H1 (cell line): ENCODE measurements at regions not wholly inside any gene's neighbourhood (a gene's known extent, or its start where the extent isn't known, plus 50 kb on each side); places are given as distances from the start of the nearest gene placed in this dataset.

Experiments
- CTCF ChIA-PET: fragments of 300-600 bp; sonication (Branson Sonifier 250); formaldehyde crosslinking; loops from one replicate; lab custom pipeline; 2021; ENCODE audit not compliant: partially characterized antibody; lab: Charles Lee
- POLR2A ChIA-PET: fragments of 300-600 bp; sonication (Branson Sonifier 250); formaldehyde crosslinking; loops from one replicate; lab custom pipeline; 2021; ENCODE audit warnings: inconsistent platforms; ENCODE audit not compliant: partially characterized antibody; lab: Charles Lee
- DNase-seq, 2 experiments: peaks; one replicate each; pipeline versions ENCODE4 v3.0.0 to v3.0.0-alpha.2; 2010 to 2022; ENCODE audit warnings: low spot score in 2 of 2, low read depth in 1 of 2, mixed read lengths in 1 of 2
- FAIRE-seq: peaks from 2 replicates; lab custom pipeline; 2011; peaks lifted over from hg19 to GRCh38; lab: Jason Lieb, UNC
- H2AFZ ChIP-seq: 2 replicates; pipeline ENCODE4 v1.8.1; 2012; ENCODE audit warnings: low read length, inconsistent platforms
- H2AK5ac ChIP-seq: 2 replicates; pipeline ENCODE4 v1.6.1; 2013; ENCODE audit warnings: low read depth, low read length
- H2BK120ac ChIP-seq: replicated peaks from 2 replicates; pipeline ENCODE3; 2013; ENCODE audit warnings: low read depth, low read length, inconsistent platforms
- H2BK12ac ChIP-seq: 2 replicates; pipeline ENCODE4 v1.6.1; 2013; ENCODE audit warnings: low read depth, low read length
- H2BK15ac ChIP-seq: 2 replicates; pipeline ENCODE4 v1.6.1; 2013; ENCODE audit warnings: low read length
- H2BK20ac ChIP-seq: 2 replicates; pipeline ENCODE4 v1.6.1; 2013; ENCODE audit warnings: low read length
- H2BK5ac ChIP-seq: 2 replicates; pipeline ENCODE4 v1.6.1; 2013; ENCODE audit warnings: low read depth, low read length
- H3K14ac ChIP-seq: 2 replicates; pipeline ENCODE4 v1.6.1; 2013; ENCODE audit warnings: inconsistent platforms; ENCODE audit not compliant: insufficient read length
- H3K18ac ChIP-seq: 2 replicates; pipeline ENCODE4 v1.6.1; 2013; ENCODE audit warnings: low read length; ENCODE audit errors: extremely low read depth
- H3K23ac ChIP-seq: 2 replicates; pipeline ENCODE4 v1.6.1; 2013; ENCODE audit warnings: inconsistent platforms; ENCODE audit not compliant: insufficient read length
- H3K23me2 ChIP-seq: 2 replicates; pipeline ENCODE4 v1.6.1; 2013; ENCODE audit warnings: low read depth, low read length
- H3K27ac ChIP-seq: 2 replicates; pipeline ENCODE4 v1.6.1; 2011; ENCODE audit warnings: low read depth, low read length, inconsistent platforms
- H3K27me3 ChIP-seq, 4 experiments: replicated peaks in 1 of 4; 1 replicate in 1 of 4; 2 replicates in 3 of 4; pipeline versions ENCODE4 v1.6.1 to v1.8.1; 2011 to 2013; ENCODE audit warnings: low read length in 3 of 4, mild to moderate bottlenecking in 3 of 4, inconsistent platforms in 2 of 4, mixed read lengths in 2 of 4, moderate library complexity in 1 of 4; ENCODE audit not compliant: control insufficient read depth in 3 of 4, insufficient read depth in 3 of 4; ENCODE audit errors: extremely low read depth in 1 of 4
- H3K36me3 ChIP-seq, 4 experiments: 2 replicates each; pipeline versions ENCODE4 v1.6.1 to v1.8.1; 2011 to 2013; ENCODE audit warnings: mild to moderate bottlenecking in 4 of 4, low read length in 3 of 4, moderate library complexity in 2 of 4, control low read depth in 1 of 4, inconsistent platforms in 1 of 4; ENCODE audit not compliant: insufficient read depth in 4 of 4, control insufficient read depth in 2 of 4
- H3K4ac ChIP-seq: replicated peaks from 2 replicates; pipeline ENCODE3; 2013; ENCODE audit warnings: low read length, low read depth, mixed read lengths, inconsistent platforms; ENCODE audit not compliant: insufficient read length
- H3K4me1 ChIP-seq, 4 experiments: replicated peaks in 1 of 4; 1 replicate in 1 of 4; 2 replicates in 3 of 4; pipeline versions ENCODE4 v1.6.1 to v1.8.1; 2011 to 2013; ENCODE audit warnings: low read length in 3 of 4, inconsistent platforms in 2 of 4, mixed read lengths in 1 of 4; ENCODE audit not compliant: insufficient read depth in 4 of 4, control insufficient read depth in 3 of 4
- H3K4me2 ChIP-seq, 2 experiments: 2 replicates each; pipeline versions ENCODE4 v1.6.1 to v1.8.1; 2011 to 2013; ENCODE audit warnings: low read depth in 2 of 2, low read length in 2 of 2, control low read depth in 1 of 2, inconsistent platforms in 1 of 2, mild to moderate bottlenecking in 1 of 2; ENCODE audit not compliant: insufficient read depth in 1 of 2
- H3K4me3 ChIP-seq, 4 experiments: fragments of 200-600, 300-600 bp in 1 of 4; sonication (generic), shearing (Covaris generic), sonication (Bioruptor Twin) in 1 of 4; 2 replicates each; pipeline versions ENCODE4 v1.5.1 to v1.8.1; 2011 to 2016; ENCODE audit warnings: low read length in 4 of 4, low read depth in 3 of 4, control low read depth in 2 of 4, inconsistent platforms in 2 of 4, mild to moderate bottlenecking in 2 of 4, mixed read lengths in 1 of 4, moderate library complexity in 1 of 4; ENCODE audit not compliant: insufficient read depth in 2 of 4; ENCODE audit errors: extremely low read depth in 1 of 4
- H3K56ac ChIP-seq: replicated peaks from 2 replicates; pipeline ENCODE3; 2013; ENCODE audit warnings: low read depth, mild to moderate bottlenecking, mixed read lengths, low read length, inconsistent platforms; ENCODE audit not compliant: insufficient read length
- H3K79me1 ChIP-seq: 2 replicates; pipeline ENCODE4 v1.6.1; 2013; ENCODE audit warnings: low read depth, low read length, control low read depth
- H3K79me2 ChIP-seq, 2 experiments: 2 replicates each; pipeline versions ENCODE4 v1.6.1 to v1.8.1; 2012 to 2013; ENCODE audit warnings: low read length in 2 of 2, mild to moderate bottlenecking in 2 of 2, inconsistent platforms in 1 of 2; ENCODE audit not compliant: insufficient read depth in 2 of 2, control insufficient read depth in 1 of 2
- H3K9ac ChIP-seq, 4 experiments: replicated peaks in 1 of 4; 1 replicate in 1 of 4; 2 replicates in 3 of 4; pipeline versions ENCODE4 v1.6.1 to v1.8.1; 2011 to 2013; ENCODE audit warnings: low read depth in 3 of 4, low read length in 3 of 4, control low read depth in 2 of 4, mild to moderate bottlenecking in 2 of 4, moderate library complexity in 2 of 4, inconsistent platforms in 1 of 4; ENCODE audit errors: extremely low read depth in 1 of 4
- H3K9me3 ChIP-seq, 2 experiments: 2 replicates each; pipeline versions ENCODE4 v1.6.1 to v1.8.1; 2012 to 2013; ENCODE audit warnings: mild to moderate bottlenecking in 2 of 2, moderate library complexity in 2 of 2, control low read depth in 1 of 2, inconsistent platforms in 1 of 2, low read depth in 1 of 2, low read length in 1 of 2, mixed read lengths in 1 of 2; ENCODE audit not compliant: insufficient read depth in 2 of 2
- H4K20me1 ChIP-seq, 2 experiments: replicated peaks in 1 of 2; 2 replicates each; pipeline versions ENCODE3 to v1.8.1; 2011 to 2013; ENCODE audit warnings: inconsistent platforms in 2 of 2, low read length in 2 of 2, mild to moderate bottlenecking in 1 of 2; ENCODE audit not compliant: insufficient read depth in 2 of 2, control insufficient read depth in 1 of 2
- H4K5ac ChIP-seq: 2 replicates; pipeline ENCODE4 v1.6.1; 2013; ENCODE audit warnings: low read length, low read depth, mixed read lengths, inconsistent platforms; ENCODE audit not compliant: insufficient read length
- H4K8ac ChIP-seq: 2 replicates; pipeline ENCODE4 v1.8.0; 2013; ENCODE audit warnings: mild to moderate bottlenecking, moderate library complexity, low read length, inconsistent platforms; ENCODE audit not compliant: insufficient read depth; ENCODE audit errors: extremely low read depth
- H4K91ac ChIP-seq: replicated peaks from 2 replicates; pipeline ENCODE3; 2013; ENCODE audit warnings: low read length, mixed read lengths, inconsistent platforms; ENCODE audit not compliant: insufficient read length
- CBX8 ChIP-seq: fragments of 300-800, 300-1000 bp; sonication (generic); IDR thresholded peaks from 2 replicates; pipeline ENCODE4 v1.7.1; 2016; ENCODE audit warnings: low read depth, low read length, borderline replicate concordance
- CTCF ChIP-seq, 3 experiments: IDR thresholded peaks; 1 replicate in 2 of 3; 2 replicates in 1 of 3; pipeline versions ENCODE4 v1.5.1 to v1.6.1; 2011; ENCODE audit warnings: low read length in 3 of 3, mild to moderate bottlenecking in 3 of 3, inconsistent platforms in 2 of 3, low read depth in 1 of 3, moderate library complexity in 1 of 3; ENCODE audit not compliant: insufficient read depth in 1 of 3; ENCODE audit errors: control extremely low read depth in 1 of 3
- POLR2A ChIP-seq, 2 experiments: IDR thresholded peaks; 1 replicate in 1 of 2; 2 replicates in 1 of 2; pipeline ENCODE4 v1.6.1; 2011; ENCODE audit warnings: low read depth in 2 of 2, low read length in 2 of 2, mild to moderate bottlenecking in 2 of 2; ENCODE audit errors: control extremely low read depth in 1 of 2
- RAD21 ChIP-seq, 2 experiments: IDR thresholded peaks in 1 of 2; conservative IDR thresholded peaks in 1 of 2; 2 replicates each; pipeline ENCODE4 v1.6.1; 2011; ENCODE audit warnings: low read depth in 2 of 2, low read length in 2 of 2, improper control_type of control experiment in 1 of 2, inconsistent platforms in 1 of 2, mild to moderate bottlenecking in 1 of 2, moderate library complexity in 1 of 2
- WGBS, 2 experiments: shearing (Covaris generic) in 1 of 2; methylation state at CpG; one replicate each; pipeline versions ENCODE4 v1.1.6 to v1.1.7; 2013 to 2015; ENCODE audit warnings: low lambda C conversion rate in 2 of 2, mixed read lengths in 2 of 2, inconsistent platforms in 1 of 2, low coverage in 1 of 2, missing lambda C conversion rate in 1 of 2; ENCODE audit not compliant: insufficient replicate concordance in 2 of 2, insufficient coverage in 1 of 2, insufficient read length in 1 of 2; ENCODE audit errors: extremely low coverage in 1 of 2, missing lambda C conversion rate in 1 of 2; 5-methylcytosine and 5-hydroxymethylcytosine counted together

- no peak overlapping the region for H2BK15ac ChIP-seq
- H3K79me1 ChIP-seq = no peaks in the 10 kb centered on the region
- WGBS, 2 experiments = 6% methylated on average over 2 of the region's 2 CpGs; no CpG with 5 or more reads in 1 of the 2 experiments
- H3K9ac ChIP-seq = no peak overlapping the region
- H3K56ac ChIP-seq = no peak overlapping the region
- no peak overlapping the region for H2AK5ac ChIP-seq
- no peak overlapping the region for H2BK12ac ChIP-seq
- no peak overlapping the region for H4K5ac ChIP-seq
- H3K79me2 ChIP-seq = no peaks in the 10 kb centered on the region
- TF ChIP-seq CTCF (IDR thresholded peaks at IDR 0.05; ENCODE audit: control extremely low read depth in 1 of 3, insufficient read depth in 1 of 3, low read depth in 1 of 3, low read length in 3 of 3) (peak in 2 of 3 experiments; percentile 15 to 35; a peak in 2 of 4 replicates), CBX8 (no peak), POLR2A (IDR thresholded peaks at IDR 0.05; ENCODE audit: control extremely low read depth in 1 of 2, low read depth in 2 of 2, low read length in 2 of 2) (no peak), RAD21 (IDR thresholded peaks at IDR 0.05 in 1 of 2, conservative IDR thresholded peaks at IDR 0.05 in 1 of 2; ENCODE audit: low read depth in 2 of 2, low read length in 2 of 2) (peak; percentile 72 to 86)
- H2BK20ac ChIP-seq = no peak overlapping the region
- no peak overlapping the region for H3K4me3 ChIP-seq
- H3K36me3 ChIP-seq = no peaks in the 10 kb centered on the region
- H4K8ac ChIP-seq = no peak overlapping the region
- H3K27ac ChIP-seq = no peak overlapping the region
- POLR2A ChIA-PET = no interaction called here
- no peak overlapping the region for H3K4ac ChIP-seq
- H4K20me1 ChIP-seq = no peaks in the 10 kb centered on the region
- no peaks in the 10 kb centered on the region for H3K23me2 ChIP-seq
- H3K9me3 ChIP-seq = no peaks in the 10 kb centered on the region
- H4K91ac ChIP-seq = no peak overlapping the region
- H2BK120ac ChIP-seq = no peak overlapping the region
- no peak overlapping the region for H2BK5ac ChIP-seq
- H3K18ac ChIP-seq = no peak overlapping the region
- H3K4me2 ChIP-seq = no peak overlapping the region
- peaks cover 0 to 10% (median 2%) of the 10 kb centered on the region in 4 experiments; a peak in 2 of 7 replicates for H3K4me1 ChIP-seq
- no peaks in the 10 kb centered on the region for H3K27me3 ChIP-seq
- CTCF ChIA-PET = interaction anchor here (0.7 to 8.6 kb wide), 45 partner anchors 9 to 365 kb away, joined by 3 to 108 read pairs (median 4); no protein-coding TSS in a partner anchor
- H2AFZ ChIP-seq = no peak overlapping the region
- no peak for DNase-seq
- H3K14ac ChIP-seq = no peak overlapping the region
- H3K23ac ChIP-seq = no peak overlapping the region
- FAIRE-seq = no peak
Measured at GRCh38 chr12:22856178-22856577, 231.2 kb downstream of the ETNK1 start.
